Common myeloid progenitor, CD34-positive (primary cell): ENCODE measurements at regions not wholly inside any gene's neighbourhood (a gene's known extent, or its start where the extent isn't known, plus 50 kb on each side); places are given as distances from the start of the nearest gene placed in this dataset.

Source experiments
- CTCF ChIA-PET: fragments of 350-600 bp; sonication (Branson Sonifier 250); formaldehyde crosslinking; loops from one replicate; lab custom pipeline; 2021; ENCODE audit warnings: antibody characterized with exemption; lab: Charles Lee
- POLR2A ChIA-PET: fragments of 350-600 bp; sonication (Branson Sonifier 250); formaldehyde crosslinking; loops from one replicate; lab custom pipeline; 2021; ENCODE audit warnings: antibody characterized with exemption; lab: Charles Lee
- DNase-seq, 3 donors: peaks; one replicate each; pipeline versions ENCODE4 v3.0.0 to v3.0.0-alpha.2; 2013
- H3K27ac ChIP-seq, 2 experiments: 1 replicate in 1 of 2; 2 replicates in 1 of 2; pipeline ENCODE4 v1.7.0; 2013; ENCODE audit warnings: inconsistent platforms in 2 of 2, low read length in 2 of 2, mild to moderate bottlenecking in 2 of 2, low read depth in 1 of 2, moderate library complexity in 1 of 2; ENCODE audit not compliant: severe bottlenecking in 2 of 2, insufficient read depth in 1 of 2, poor library complexity in 1 of 2
- H3K27me3 ChIP-seq, 5 experiments: replicated peaks in 2 of 5; 1 replicate in 3 of 5; 2 replicates in 2 of 5; pipeline versions ENCODE4 v1.6.1 to v1.7.0; 2013; ENCODE audit warnings: low read length in 4 of 5, mild to moderate bottlenecking in 2 of 5, moderate library complexity in 2 of 5, inconsistent platforms in 1 of 5; ENCODE audit not compliant: insufficient read depth in 5 of 5, control insufficient read depth in 4 of 5
- H3K36me3 ChIP-seq, 4 experiments: 1 replicate in 2 of 4; 2 replicates in 2 of 4; pipeline versions ENCODE4 v1.6.1 to v1.7.0; 2013; ENCODE audit warnings: low read length in 3 of 4, control low read depth in 1 of 4, mild to moderate bottlenecking in 1 of 4; ENCODE audit not compliant: control insufficient read depth in 4 of 4, insufficient read depth in 4 of 4
- H3K4me1 ChIP-seq, 4 experiments: 1 replicate in 3 of 4; 2 replicates in 1 of 4; pipeline versions ENCODE4 v1.6.1 to v1.7.1; 2013; ENCODE audit warnings: low read length in 3 of 4, mild to moderate bottlenecking in 3 of 4, control low read depth in 1 of 4, inconsistent platforms in 1 of 4, moderate library complexity in 1 of 4; ENCODE audit not compliant: control insufficient read depth in 4 of 4, insufficient read depth in 4 of 4; ENCODE audit errors: control extremely low read depth in 1 of 4
- H3K4me3 ChIP-seq, 7 experiments: 1 replicate in 4 of 7; 2 replicates in 3 of 7; pipeline versions ENCODE4 v1.5.1 to v1.7.0; 2013; ENCODE audit warnings: mild to moderate bottlenecking in 7 of 7, low read length in 6 of 7, moderate library complexity in 6 of 7, inconsistent platforms in 2 of 7, low read depth in 2 of 7, control low read depth in 1 of 7; ENCODE audit not compliant: insufficient read depth in 4 of 7, control insufficient read depth in 1 of 7; ENCODE audit errors: extremely low read depth in 1 of 7
- H3K9me3 ChIP-seq, 5 experiments: 1 replicate in 4 of 5; 2 replicates in 1 of 5; pipeline versions ENCODE4 v1.6.1 to v1.7.1; 2013; ENCODE audit warnings: low read length in 4 of 5, mild to moderate bottlenecking in 2 of 5, inconsistent platforms in 1 of 5, low read depth in 1 of 5, moderate library complexity in 1 of 5; ENCODE audit not compliant: control insufficient read depth in 4 of 5, insufficient read depth in 2 of 5; ENCODE audit errors: control extremely low read depth in 1 of 5
- WGBS: methylation state at CpG from one replicate; pipeline ENCODE4 v1.1.5; 2013; ENCODE audit not compliant: insufficient coverage; 5-methylcytosine and 5-hydroxymethylcytosine counted together

DNA sequence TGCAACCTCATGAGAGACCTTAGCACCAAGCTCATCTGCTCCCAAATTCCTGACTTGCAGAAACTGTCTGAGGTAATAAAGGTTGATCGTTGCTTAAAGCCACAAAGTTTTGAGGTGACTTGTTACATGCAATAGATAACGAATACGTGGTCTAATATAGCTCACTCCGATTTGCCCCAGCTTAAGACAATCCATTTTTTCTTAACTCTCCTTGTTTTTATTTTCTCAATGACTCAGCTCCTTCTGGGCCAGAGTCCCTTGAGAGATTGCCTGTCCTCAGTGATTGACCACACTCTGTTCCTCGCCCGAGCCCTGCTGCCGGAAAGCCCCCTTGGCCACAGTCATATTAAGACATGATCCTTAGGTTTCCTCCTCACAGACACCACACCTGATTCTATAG is 63.7 kb upstream of the FANCC start:
- Histone ChIP-seq H3K4me3 (no peak overlapping the region), H3K9me3 (peaks cover 0 to 4% (median 0%) of the 10 kb centered on the region in 5 experiments), H3K27ac (no peak overlapping the region), H3K36me3 (no peaks in the 10 kb centered on the region), H3K4me1 (no peaks in the 10 kb centered on the region), H3K27me3 (peaks cover 2 to 57% (median 11%) of the 10 kb centered on the region in 5 experiments)
- WGBS: 46% methylated on average over 7 of the region's 7 CpGs
- ChIA-PET CTCF (interaction anchor here (1.0 kb wide), 1 partner anchor 32 kb away, joined by 4 read pairs; no protein-coding TSS in a partner anchor), POLR2A (no interaction called here)
- DNase-seq: peak in 1 of 3 donors; percentile 12

DNA sequence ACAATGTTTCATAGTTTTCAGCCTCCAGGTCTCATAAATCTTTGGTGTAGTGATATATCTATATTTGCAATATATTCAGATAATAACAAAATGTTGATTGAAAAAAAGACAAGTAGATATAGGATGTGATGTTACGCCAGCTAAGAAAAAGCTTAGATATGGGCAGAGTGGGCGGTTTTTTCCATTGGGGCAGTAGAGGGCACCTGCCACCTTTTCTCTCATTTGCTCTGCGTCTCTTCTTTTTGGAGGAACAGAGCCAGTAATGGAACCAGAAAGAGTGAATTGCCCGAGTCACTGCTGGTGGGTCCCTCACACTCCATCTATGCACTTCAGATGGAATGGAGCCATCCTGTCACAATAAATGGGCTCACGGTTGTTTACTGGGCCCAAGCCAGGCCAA is 62.1 kb upstream of the FANCC start:
- peak; percentile 22 to 42 (median 42) for DNase-seq
- CTCF ChIA-PET: interaction anchor here (0.6 to 1.4 kb wide), 2 partner anchors 110 to 1873 kb away, joined by 3 read pairs; no protein-coding TSS in a partner anchor

DNA sequence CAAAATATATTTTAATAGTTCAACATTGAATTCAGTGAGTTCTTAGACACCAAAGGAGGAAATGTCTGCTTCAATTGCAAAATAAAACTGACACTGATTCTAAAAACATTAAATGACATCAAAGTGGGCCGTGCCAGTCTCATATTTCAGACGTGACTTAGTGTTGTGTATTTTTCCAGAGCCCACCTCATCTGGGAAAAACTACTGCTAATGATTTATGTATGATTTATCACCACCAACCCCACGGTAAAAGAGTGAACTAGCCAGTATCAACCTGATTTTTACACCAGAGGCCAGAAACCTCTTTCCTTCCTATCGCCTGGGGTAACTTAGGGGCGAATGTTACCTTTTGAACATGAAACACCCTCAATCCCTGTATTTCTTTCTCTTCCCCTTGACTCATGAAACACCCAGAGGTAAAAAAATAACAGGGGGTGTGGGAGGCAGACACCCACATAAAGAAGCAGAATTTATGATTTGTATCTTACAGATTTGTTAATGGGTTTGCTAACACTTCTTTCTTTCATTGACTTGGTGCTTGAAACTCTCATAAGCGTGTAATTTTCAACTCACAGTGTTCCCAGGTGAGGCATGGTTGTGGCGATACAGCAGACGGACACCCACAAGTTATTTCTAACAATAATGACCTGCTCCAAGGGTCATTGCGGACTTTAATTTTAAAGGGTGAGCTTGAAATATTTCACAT is 56.4 kb upstream of the FANCC start:
- H3K27ac ChIP-seq: no peak overlapping the region
- 97% methylated on average over 4 of the region's 9 CpGs for whole genome bisulfite sequencing
- no peak for DNase-seq
- peaks cover 0 to 4% (median 0%) of the 10 kb centered on the region in 5 experiments for H3K9me3 ChIP-seq
- no peak overlapping the region for H3K4me3 ChIP-seq
- ChIA-PET POLR2A (no interaction called here), CTCF (no interaction called here)
- no peaks in the 10 kb centered on the region for H3K36me3 ChIP-seq
- no peaks in the 10 kb centered on the region for H3K4me1 ChIP-seq
- peaks cover 2 to 47% (median 7%) of the 10 kb centered on the region in 5 experiments for H3K27me3 ChIP-seq

More for the DNA sequence above, 62.1 kb upstream of the FANCC start:
- 49% methylated on average over 5 of the region's 5 CpGs for WGBS
- Histone ChIP-seq H3K36me3 (no peaks in the 10 kb centered on the region), H3K4me3 (no peak overlapping the region), H3K9me3 (peaks cover 0 to 4% (median 0%) of the 10 kb centered on the region in 5 experiments), H3K27ac (no peak overlapping the region), H3K27me3 (peaks cover 2 to 46% (median 11%) of the 10 kb centered on the region in 5 experiments), H3K4me1 (no peaks in the 10 kb centered on the region)
- POLR2A ChIA-PET: no interaction called here

DNA sequence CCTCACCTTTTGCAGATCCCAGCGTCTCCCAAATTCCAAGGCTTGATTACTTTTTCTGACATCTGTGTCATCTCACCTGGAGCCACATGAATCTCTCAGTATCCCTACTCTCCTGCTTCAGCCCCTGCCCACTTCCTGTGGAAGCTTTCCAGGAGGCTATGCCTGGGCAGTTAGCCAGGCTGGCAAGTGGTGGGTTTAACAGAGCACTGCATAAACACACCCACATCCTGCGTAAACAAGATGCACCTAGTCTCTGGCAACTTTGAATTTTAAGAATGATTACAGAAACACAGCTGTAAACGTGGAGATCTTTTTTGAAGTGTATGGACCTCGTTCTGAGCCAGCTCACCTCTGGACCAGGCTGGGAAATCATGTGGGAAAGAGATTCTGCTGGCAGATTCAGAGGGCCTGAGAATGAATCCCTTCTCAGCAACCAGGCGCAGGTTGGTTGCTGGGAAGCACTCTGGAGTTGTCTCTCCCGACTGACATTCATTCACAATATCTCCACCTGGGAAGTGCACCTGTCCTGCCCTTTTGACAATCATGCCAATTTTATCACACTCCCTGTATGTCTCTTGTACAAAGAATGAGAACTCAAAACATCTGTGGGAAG is 55.7 kb upstream of the FANCC start:
- POLR2A ChIA-PET: no interaction called here
- H3K27me3 ChIP-seq: peaks cover 2 to 51% (median 9%) of the 10 kb centered on the region in 5 experiments
- no peaks in the 10 kb centered on the region for H3K4me1 ChIP-seq
- no peak for DNase-seq
- H3K27ac ChIP-seq: no peak overlapping the region
- no peaks in the 10 kb centered on the region for H3K36me3 ChIP-seq
- WGBS: 71% methylated on average over 5 of the region's 6 CpGs
- no peak overlapping the region for H3K4me3 ChIP-seq
- CTCF ChIA-PET: no interaction called here
- peaks cover 0 to 5% (median 0%) of the 10 kb centered on the region in 5 experiments for H3K9me3 ChIP-seq

DNA sequence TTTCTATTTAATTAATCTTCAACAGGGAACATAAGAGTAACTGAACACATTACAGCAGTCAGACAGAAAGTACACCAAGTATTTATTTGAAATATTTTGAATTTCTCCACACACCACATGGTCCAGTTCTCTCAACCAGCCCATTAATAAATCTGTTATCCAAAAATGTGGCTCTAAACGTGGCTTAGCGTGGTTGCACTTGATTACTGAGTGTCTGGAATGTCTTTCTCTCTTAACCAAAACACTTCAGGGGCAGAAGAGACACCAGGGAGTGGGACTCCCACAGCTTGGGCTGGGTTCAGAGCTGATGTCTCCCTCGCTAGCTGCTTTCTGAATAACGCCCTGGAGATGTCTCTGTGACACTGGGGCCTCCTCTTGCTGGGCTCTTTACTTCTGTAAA is 52.6 kb upstream of the FANCC start:
- no peak overlapping the region for H3K4me3 ChIP-seq
- H3K9me3 ChIP-seq: peaks cover 0 to 5% (median 0%) of the 10 kb centered on the region in 5 experiments
- peaks cover 0 to 62% (median 12%) of the 10 kb centered on the region in 5 experiments for H3K27me3 ChIP-seq
- WGBS: 98% methylated on average over 4 of the region's 4 CpGs
- H3K36me3 ChIP-seq: no peaks in the 10 kb centered on the region
- CTCF ChIA-PET: no interaction called here
- H3K27ac ChIP-seq: no peak overlapping the region
- POLR2A ChIA-PET: no interaction called here
- DNase-seq: no peak
- H3K4me1 ChIP-seq: no peaks in the 10 kb centered on the region

DNA sequence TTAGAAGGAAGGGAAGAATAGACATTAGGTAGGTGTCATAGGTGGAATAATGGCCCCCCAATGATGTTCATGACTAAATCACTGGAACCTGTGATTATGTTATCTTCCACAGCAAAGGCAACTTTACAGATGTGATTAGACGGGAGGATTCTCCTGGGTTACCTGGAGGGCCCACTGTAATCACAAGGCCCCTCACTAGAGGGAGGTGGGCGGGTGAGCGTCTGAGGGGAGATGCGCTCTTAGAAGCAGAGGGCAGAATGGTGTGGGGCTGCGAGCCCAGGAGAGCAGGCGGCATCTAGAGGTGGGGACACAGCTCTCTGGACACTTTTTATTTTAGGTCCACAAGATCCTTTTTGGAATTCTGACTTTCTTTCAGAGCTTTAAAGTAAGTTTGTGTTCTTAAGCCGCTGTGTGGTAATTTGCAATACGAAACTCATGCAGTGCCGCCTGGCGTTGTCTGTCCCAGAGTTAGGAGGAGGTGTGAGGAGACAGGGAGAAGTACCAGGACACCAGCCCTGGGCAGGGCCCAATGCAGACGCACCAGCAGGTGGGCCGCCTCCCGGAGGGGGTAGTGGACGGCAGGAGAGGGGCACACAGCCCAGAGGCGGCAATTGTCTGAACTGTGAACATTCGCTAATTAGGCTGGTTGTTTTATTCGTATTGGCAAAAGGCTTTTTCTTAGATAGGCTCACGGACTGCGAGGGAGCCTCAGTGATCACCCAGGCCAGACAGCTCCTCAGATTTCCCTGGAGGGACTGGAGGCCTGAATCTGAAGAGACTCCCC is 51.1 kb upstream of the FANCC start:
- CTCF ChIA-PET: interaction anchor here (0.5 kb wide), 1 partner anchor 10 kb away, joined by 3 read pairs; no protein-coding TSS in a partner anchor
- no peak overlapping the region for H3K4me3 ChIP-seq
- H3K4me1 ChIP-seq: no peaks in the 10 kb centered on the region
- DNase-seq: no peak
- peaks cover 3 to 63% (median 12%) of the 10 kb centered on the region in 5 experiments for H3K27me3 ChIP-seq
- H3K9me3 ChIP-seq: peaks cover 0 to 5% (median 0%) of the 10 kb centered on the region in 5 experiments
- no peaks in the 10 kb centered on the region for H3K36me3 ChIP-seq
- H3K27ac ChIP-seq: no peak overlapping the region
- POLR2A ChIA-PET: no interaction called here
- 96% methylated on average over 18 of the region's 19 CpGs for WGBS
